ENCODE measurements at regions not wholly inside any gene's neighbourhood (a gene's known extent, or its start where the extent isn't known, plus 50 kb on each side); places are given as distances from the start of the nearest gene placed in this dataset.

DNA sequence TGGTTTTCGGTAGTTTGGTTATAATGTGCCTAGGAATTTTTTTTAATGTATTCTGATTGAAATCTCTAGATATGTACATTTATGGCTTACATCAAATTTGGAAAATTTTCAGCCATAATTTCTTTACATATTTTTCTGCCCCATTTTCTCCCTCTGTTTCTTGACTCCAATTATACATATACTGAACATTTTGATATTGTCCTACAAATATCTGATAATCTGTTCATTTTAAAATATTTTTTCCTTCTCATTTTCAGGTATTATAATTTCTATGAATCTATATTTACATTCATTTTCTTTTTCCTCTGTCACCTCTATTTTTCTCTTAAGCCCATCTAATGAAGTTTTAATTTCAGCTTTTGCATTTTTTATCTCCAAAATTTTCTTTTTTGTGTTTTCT, 82.7 kb upstream of the TMLHE start:
- Histone ChIP-seq H3K4me1 (ENCODE audit: insufficient read depth, low read length) (no peaks in the 10 kb centered on the region), H4K20me1 (ENCODE audit: insufficient read depth, low read length) (no peaks in the 10 kb centered on the region), H3K4me2 (ENCODE audit: low read depth, low read length) (no peak overlapping the region), H3K4me3 (replicated peaks in 1 of 3; ENCODE audit: insufficient read depth in 1 of 3, low read depth in 2 of 3, low read length in 3 of 3) (no peak overlapping the region), H2AFZ (ENCODE audit: low read length) (no peak overlapping the region), H3K27ac (ENCODE audit: extremely low read length, insufficient read depth, low read length) (no peak overlapping the region), H3K9me3 (ENCODE audit: low read length) (no peaks in the 10 kb centered on the region), H3K27me3 (ENCODE audit: control insufficient read depth in 1 of 2, insufficient read depth in 2 of 2, low read length in 2 of 2) (no peaks in the 10 kb centered on the region), H3K9ac (ENCODE audit: insufficient read depth, low read depth, low read length) (no peak overlapping the region), H3K36me3 (replicated peaks in 1 of 2; ENCODE audit: control insufficient read depth in 1 of 2, insufficient read depth in 2 of 2, low read length in 2 of 2) (no peaks in the 10 kb centered on the region), H3K79me2 (ENCODE audit: insufficient read depth, low read length) (no peaks in the 10 kb centered on the region)
- 0% methylated on average over 1 of the region's 1 CpG for WGBS (ENCODE audit: low lambda C conversion rate)
- in situ Hi-C loops (cut with HindIII; ENCODE audit: extremely low pct_ligation_motif_present, low pct_unique_long_range_greater_than_20kb): no loop called here
- POLR2A ChIA-PET: no interaction called here
- BruUV-seq (replicated peaks): no TSS peak
- DNase-seq (ENCODE audit: low spot score): no peak
- ATAC-seq: no peak
- no peak for FAIRE-seq
- TF ChIP-seq ZNF772 (CRISPR knock-in tag; IDR thresholded peaks at IDR 0.05) (no peak), ZNF660 (CRISPR knock-in tag; IDR thresholded peaks at IDR 0.05; ENCODE audit: borderline replicate concordance, low read depth) (no peak)
- TF ChIP-seq, protein P1, sequence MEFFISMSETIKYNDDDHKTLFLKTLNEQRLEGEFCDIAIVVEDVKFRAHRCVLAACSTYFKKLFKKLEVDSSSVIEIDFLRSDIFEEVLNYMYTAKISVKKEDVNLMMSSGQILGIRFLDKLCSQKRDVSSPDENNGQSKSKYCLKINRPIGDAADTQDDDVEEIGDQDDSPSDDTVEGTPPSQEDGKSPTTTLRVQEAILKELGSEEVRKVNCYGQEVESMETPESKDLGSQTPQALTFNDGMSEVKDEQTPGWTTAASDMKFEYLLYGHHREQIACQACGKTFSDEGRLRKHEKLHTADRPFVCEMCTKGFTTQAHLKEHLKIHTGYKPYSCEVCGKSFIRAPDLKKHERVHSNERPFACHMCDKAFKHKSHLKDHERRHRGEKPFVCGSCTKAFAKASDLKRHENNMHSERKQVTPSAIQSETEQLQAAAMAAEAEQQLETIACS (CRISPR knock-in tag; IDR thresholded peaks at IDR 0.05): no peak
- intact Hi-C loops (cut with micrococcal nuclease; ENCODE audit: unreplicated experiment): no loop called here
- CTCF ChIA-PET (ENCODE audit: low intra/inter-chr PET ratio, low total read pairs): no interaction called here

DNA sequence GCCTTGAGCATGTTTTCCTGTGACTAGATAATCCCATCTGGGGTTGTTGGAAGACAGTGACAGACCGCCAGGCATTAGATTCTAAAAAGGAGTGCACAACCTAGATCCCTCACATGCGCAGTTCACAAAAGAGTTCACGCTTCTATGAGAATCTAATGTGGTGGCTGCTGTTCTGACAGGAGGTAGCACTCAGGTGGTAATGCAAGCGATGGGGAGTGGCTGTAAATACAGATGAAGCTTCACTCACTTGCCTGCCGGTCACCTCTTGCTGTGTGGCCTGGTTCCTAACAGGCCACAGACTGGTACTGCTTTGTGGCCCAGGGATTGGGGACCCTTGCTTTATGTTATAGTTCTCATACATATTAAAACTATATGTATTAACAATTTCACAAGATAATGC, 81.9 kb upstream of the TMLHE start:
- H3K36me3 ChIP-seq (replicated peaks in 1 of 2; ENCODE audit: control insufficient read depth in 1 of 2, insufficient read depth in 2 of 2, low read length in 2 of 2): no peaks in the 10 kb centered on the region
- no peaks in the 10 kb centered on the region for H3K79me2 ChIP-seq (ENCODE audit: insufficient read depth, low read length)
- no peak overlapping the region for H3K9ac ChIP-seq (ENCODE audit: insufficient read depth, low read depth, low read length)
- no peak overlapping the region for H3K4me3 ChIP-seq (replicated peaks in 1 of 3; ENCODE audit: insufficient read depth in 1 of 3, low read depth in 2 of 3, low read length in 3 of 3)
- H4K20me1 ChIP-seq (ENCODE audit: insufficient read depth, low read length): no peaks in the 10 kb centered on the region
- no peak for TF ChIP-seq ZNF816 (CRISPR knock-in tag; IDR thresholded peaks at IDR 0.05; ENCODE audit: borderline replicate concordance)
- DNase-seq (ENCODE audit: low spot score) (no peak), ATAC-seq (no peak), FAIRE-seq (no peak)
- H3K4me2 ChIP-seq (ENCODE audit: low read depth, low read length): no peak overlapping the region
- no peaks in the 10 kb centered on the region for H3K27me3 ChIP-seq (ENCODE audit: control insufficient read depth in 1 of 2, insufficient read depth in 2 of 2, low read length in 2 of 2)
- no peak overlapping the region for H2AFZ ChIP-seq (ENCODE audit: low read length)
- intact Hi-C loops (cut with micrococcal nuclease; ENCODE audit: unreplicated experiment): no loop called here
- H3K27ac ChIP-seq (ENCODE audit: extremely low read length, insufficient read depth, low read length): no peak overlapping the region
- WGBS (ENCODE audit: low lambda C conversion rate): 72% methylated on average over 3 of the region's 5 CpGs
- H3K4me1 ChIP-seq (ENCODE audit: insufficient read depth, low read length): no peaks in the 10 kb centered on the region
- in situ Hi-C loops (cut with HindIII; ENCODE audit: extremely low pct_ligation_motif_present, low pct_unique_long_range_greater_than_20kb): no loop called here
- H3K9me3 ChIP-seq (ENCODE audit: low read length): no peaks in the 10 kb centered on the region
- BruUV-seq (replicated peaks): no TSS peak
- POLR2A ChIA-PET: no interaction called here
- CTCF ChIA-PET (ENCODE audit: low intra/inter-chr PET ratio, low total read pairs): no interaction called here
